MG63 (cell line): ENCODE measurements at regions not wholly inside any gene's neighbourhood (a gene's known extent, or its start where the extent isn't known, plus 50 kb on each side); places are given as distances from the start of the nearest gene placed in this dataset.

ENCODE experiments used
- DNase-seq: peaks from one replicate; pipeline ENCODE4 v3.0.0-alpha.2; 2020
- H3K27me3 ChIP-seq: fragments of 250-450 bp; sonication (Bioruptor Pico); 2 replicates; pipeline ENCODE4 v1.5.1; 2020; ENCODE audit warnings: mild to moderate bottlenecking, moderate library complexity
- H3K36me3 ChIP-seq: fragments of 250-450 bp; sonication (Bioruptor Pico); 2 replicates; pipeline ENCODE4 v1.5.1; 2020; ENCODE audit warnings: mild to moderate bottlenecking, moderate library complexity
- H3K4me3 ChIP-seq: fragments of 250-450 bp; sonication (Bioruptor Pico); 2 replicates; pipeline ENCODE4 v1.5.1; 2020; ENCODE audit warnings: mild to moderate bottlenecking, moderate library complexity
- H3K9me3 ChIP-seq: fragments of 250-450 bp; sonication (Bioruptor Pico); 2 replicates; pipeline ENCODE4 v1.5.1; 2020; ENCODE audit warnings: mild to moderate bottlenecking, moderate library complexity

DNA sequence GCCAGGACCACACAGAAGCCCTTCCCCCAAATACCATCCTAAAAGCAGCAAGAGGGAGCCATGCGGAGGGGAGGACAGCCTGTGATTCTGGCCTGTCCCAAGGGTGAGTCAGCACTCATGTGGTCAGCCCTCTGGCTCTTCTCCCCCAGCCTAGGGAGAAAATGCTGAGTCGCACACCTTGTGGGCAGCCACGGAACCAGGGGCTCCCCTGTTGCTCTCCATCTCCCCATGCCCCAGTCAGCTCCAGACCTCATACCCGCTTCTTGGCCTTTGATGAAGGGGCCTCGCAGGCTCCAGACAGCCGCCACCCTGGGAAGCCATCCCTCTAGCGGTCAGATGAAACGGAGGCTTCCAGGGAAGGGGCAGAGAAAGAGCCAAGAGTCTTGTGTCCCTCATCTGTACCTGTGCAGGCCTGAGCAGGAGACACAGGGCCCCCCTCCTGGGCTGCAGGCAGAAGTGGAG lies 181.3 kb upstream of the SIX2 start:
- Histone ChIP-seq H3K4me3 (no peak overlapping the region), H3K9me3 (no peaks in the 10 kb centered on the region), H3K36me3 (no peaks in the 10 kb centered on the region), H3K27me3 (no peaks in the 10 kb centered on the region)
- DNase-seq, result peak; percentile 65

DNA sequence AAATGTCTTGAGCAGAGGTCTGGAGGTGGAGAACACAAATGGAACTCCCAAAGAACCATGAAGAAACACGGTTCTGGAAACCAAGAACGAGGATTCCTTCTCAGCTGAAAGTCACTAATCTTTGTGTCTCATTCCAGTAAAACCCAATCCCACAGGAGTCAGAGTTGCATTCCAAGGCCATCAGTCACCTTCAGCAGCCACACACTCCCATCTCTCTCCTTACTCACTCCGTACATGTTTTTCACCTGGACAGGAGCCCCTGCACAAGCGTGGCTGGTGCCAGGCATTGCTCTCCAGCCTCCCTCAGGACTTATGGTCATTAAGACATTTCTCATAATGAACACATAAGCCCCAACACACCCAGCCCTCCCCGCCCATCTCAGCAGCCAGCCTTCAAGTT lies 175.4 kb upstream of the SIX2 start:
- no peak overlapping the region for H3K4me3 ChIP-seq
- H3K27me3 ChIP-seq, result no peaks in the 10 kb centered on the region
- no peaks in the 10 kb centered on the region for H3K9me3 ChIP-seq
- H3K36me3 ChIP-seq, result no peaks in the 10 kb centered on the region
- peak; percentile 58 for DNase-seq

DNA sequence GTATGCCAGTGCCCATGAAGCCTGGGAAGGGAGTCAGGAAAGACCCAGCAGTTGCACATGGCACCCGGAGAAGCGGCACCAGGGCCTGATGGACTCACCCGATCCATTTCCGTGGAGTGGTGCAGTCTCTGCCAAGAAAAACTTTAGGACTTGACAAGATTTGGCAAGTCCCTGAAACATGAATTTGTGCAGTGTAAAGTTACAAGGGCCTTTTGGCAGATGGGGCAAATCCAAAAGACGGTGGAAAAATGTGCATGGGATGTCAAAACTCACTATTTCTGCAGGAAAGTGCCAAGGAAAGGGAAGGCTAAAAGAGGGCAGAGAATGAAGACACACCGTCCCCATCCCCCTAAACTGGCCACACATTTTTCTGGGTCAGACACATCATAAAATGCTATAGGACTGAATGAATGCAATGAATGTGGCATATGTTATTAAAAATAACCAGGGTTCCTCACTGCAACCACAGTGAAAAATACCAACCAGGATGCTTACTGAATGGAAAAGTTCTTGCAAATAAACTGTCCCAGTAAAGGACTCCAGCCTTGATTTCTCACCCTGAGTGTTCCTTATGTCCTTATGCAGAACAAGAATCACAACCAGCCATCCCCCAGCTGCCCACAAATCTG lies 173.5 kb upstream of the SIX2 start:
- no peaks in the 10 kb centered on the region for H3K36me3 ChIP-seq
- DNase-seq, result peak; percentile 64

DNA sequence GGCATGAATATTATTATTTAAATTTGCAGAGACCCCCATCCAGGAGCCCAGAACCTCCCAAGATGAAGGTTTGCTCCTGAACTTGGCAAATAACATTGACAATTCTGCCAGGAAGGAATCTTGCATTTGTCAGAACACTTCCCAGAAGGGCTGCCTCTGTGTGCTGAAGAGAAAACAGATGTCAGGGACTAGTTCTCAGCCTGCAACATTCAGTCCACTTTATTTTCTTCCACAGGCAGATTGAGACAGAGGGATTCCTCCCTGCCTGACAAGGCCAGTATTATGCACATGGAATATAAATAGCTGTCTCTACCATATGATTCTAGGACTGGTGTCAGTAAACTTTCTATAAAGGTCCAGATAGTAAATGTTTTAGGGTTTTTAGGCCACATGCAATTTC lies 171.5 kb upstream of the SIX2 start:
- H3K9me3 ChIP-seq, result no peaks in the 10 kb centered on the region; the same call in 1 of the 2 replicates
- no peaks in the 10 kb centered on the region for H3K27me3 ChIP-seq
- H3K4me3 ChIP-seq, result no peak overlapping the region
- H3K36me3 ChIP-seq, result no peaks in the 10 kb centered on the region
- DNase-seq, result no peak

More for the DNA sequence above, 173.5 kb upstream of the SIX2 start:
- no peaks in the 10 kb centered on the region for H3K27me3 ChIP-seq
- no peak overlapping the region for H3K4me3 ChIP-seq
- H3K9me3 ChIP-seq, result no peaks in the 10 kb centered on the region

DNA sequence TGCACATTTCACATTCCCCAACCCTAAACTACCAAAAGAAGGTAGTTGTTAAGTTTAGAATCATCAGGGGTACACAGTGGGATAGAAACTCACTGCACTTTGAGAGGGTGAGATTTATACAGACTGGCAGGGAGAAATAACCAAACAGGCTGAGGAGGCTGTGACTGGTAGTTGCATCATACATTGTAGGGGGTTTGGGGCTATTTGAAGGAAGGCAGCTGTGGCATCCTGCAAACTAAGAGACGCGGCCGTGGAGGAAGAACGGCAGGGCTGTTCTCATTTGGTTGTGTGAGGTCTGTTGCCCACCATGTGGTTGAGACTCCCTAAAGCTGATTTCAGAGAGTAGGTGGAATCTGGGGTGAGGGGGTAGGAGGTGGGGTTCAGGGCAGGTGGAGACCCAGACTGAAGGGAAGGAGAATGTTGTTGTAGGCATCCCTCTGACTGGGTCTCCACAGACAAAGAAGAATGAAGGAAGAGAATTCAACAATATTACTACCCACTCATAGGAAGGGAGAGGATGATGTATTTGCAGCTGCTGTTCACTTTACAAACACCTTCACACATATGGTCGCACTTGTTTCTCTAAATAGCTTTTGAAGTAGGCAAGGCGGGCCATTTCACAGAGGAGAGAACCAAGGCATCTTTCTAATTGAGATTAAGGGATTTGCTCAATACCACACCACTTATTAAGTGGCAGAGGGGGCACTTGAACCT lies 170.9 kb upstream of the SIX2 start:
- H3K27me3 ChIP-seq, result no peaks in the 10 kb centered on the region
- H3K36me3 ChIP-seq, result no peaks in the 10 kb centered on the region
- no peak for DNase-seq
- no peak overlapping the region for H3K4me3 ChIP-seq
- no peaks in the 10 kb centered on the region; the same call in 1 of the 2 replicates for H3K9me3 ChIP-seq

DNA sequence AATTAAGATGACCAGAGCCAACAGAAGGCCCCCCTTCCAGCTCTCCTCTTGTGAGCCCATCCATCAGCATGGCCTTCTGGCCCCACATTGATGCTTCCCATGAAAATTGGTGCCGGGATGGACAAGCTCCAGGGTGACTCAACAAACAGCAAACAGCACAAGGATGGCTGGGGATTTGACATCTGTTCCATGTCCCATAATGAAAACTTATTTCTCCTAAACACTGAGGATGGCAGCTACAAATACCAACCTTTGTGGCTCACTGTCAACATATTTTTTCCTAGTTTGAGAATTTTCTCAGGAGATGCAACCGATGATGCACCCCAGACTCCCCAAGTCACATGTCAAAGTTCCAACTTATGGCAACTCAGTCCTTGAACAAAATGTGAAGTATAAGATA lies 169.6 kb upstream of the SIX2 start:
- no peak overlapping the region for H3K4me3 ChIP-seq
- no peaks in the 10 kb centered on the region for H3K27me3 ChIP-seq
- no peaks in the 10 kb centered on the region for H3K36me3 ChIP-seq
- no peaks in the 10 kb centered on the region; the same call in 1 of the 2 replicates for H3K9me3 ChIP-seq
- DNase-seq, result peak; percentile 76

DNA sequence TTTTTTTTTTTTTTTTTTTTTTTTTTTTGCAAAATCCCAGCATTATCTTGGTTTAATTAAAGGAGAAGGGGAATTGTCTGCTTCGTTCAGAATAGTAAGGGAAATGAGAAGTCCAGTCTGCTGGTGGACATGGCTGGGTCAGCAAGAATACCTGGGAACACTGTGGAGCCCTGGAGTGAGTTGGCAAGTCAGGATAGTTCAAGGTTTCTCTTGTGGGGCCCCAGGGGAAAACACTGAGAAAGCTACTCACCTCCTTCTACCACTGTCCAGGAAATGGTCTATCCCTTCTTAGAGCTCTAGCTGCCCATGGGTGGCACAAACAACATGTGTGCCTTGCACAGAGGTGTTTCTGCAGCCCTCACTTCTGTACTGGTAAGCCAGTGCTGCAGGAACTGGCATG lies 169.1 kb upstream of the SIX2 start:
- Histone ChIP-seq H3K27me3 (no peaks in the 10 kb centered on the region), H3K9me3 (no peaks in the 10 kb centered on the region; the same call in 1 of the 2 replicates), H3K4me3 (no peak overlapping the region), H3K36me3 (no peaks in the 10 kb centered on the region)
- no peak for DNase-seq

DNA sequence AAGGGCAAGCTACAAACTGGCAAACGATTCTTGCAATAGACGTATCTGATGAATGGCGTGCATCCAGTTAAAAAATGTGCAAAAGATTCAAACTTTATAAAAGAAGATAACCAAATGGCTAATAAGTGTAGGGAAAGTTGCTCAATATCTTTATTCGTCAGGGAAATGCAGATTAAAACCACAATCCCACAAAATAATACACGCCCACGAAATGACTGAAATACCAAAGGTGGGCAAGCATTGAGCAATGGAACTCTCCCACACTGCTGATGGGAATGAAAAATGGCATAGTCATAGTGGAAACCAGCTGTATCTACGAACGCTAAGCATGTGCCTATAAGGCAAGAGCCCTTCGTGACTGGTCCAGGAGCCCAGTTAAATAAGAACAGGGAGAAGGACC lies 168.6 kb upstream of the SIX2 start:
- H3K9me3 ChIP-seq, result no peaks in the 10 kb centered on the region; the same call in 1 of the 2 replicates
- no peak for DNase-seq
- no peak overlapping the region for H3K4me3 ChIP-seq

DNA sequence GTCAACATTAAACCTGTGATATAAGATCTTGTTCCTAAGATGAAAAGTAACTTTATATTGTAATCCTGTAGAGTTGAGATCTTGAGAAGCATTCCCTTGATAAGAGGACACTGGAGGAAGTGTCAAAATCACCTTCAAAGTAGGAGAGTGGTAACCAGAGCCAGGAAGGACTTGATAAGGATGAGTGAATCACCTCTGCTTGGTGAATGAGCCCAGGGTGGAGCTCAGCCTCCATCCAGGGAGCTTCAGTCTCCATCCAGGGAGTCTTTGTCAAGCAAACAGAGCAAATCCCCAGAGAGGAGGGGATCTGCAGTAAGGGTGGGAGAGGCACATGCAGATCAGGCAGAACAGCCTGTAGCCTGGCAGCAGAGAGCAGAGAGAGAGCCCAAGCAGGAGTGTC lies 167.1 kb upstream of the SIX2 start:
- H3K4me3 ChIP-seq, result no peak overlapping the region
- no peaks in the 10 kb centered on the region for H3K36me3 ChIP-seq
- no peaks in the 10 kb centered on the region for H3K27me3 ChIP-seq
- no peaks in the 10 kb centered on the region; the same call in 1 of the 2 replicates for H3K9me3 ChIP-seq
- DNase-seq, result no peak

More for the DNA sequence above, 168.6 kb upstream of the SIX2 start:
- H3K36me3 ChIP-seq, result no peaks in the 10 kb centered on the region
- no peaks in the 10 kb centered on the region for H3K27me3 ChIP-seq

DNA sequence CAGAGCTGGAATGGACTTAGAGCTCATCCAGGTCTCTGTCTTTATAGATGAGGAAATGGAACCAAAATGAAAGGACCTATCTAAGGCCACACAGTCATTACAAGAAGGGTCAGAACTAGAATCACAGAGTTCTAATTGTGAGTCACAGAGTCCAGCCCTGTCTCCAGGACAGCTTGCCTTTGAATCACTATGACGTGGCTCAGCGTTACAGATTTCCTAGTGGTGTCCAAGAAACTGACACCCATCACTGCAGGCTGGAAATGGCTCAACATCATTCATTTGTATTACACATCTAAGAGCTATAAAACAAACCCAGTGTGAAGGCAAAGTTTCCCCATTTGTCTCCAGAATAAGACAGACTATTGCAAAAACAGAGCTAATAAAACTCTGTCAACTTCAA lies 164.3 kb upstream of the SIX2 start:
- no peaks in the 10 kb centered on the region; the same call in 1 of the 2 replicates for H3K9me3 ChIP-seq
- no peaks in the 10 kb centered on the region for H3K36me3 ChIP-seq
- DNase-seq, result peak; percentile 88
- H3K27me3 ChIP-seq, result no peaks in the 10 kb centered on the region
- H3K4me3 ChIP-seq, result no peak overlapping the region

DNA sequence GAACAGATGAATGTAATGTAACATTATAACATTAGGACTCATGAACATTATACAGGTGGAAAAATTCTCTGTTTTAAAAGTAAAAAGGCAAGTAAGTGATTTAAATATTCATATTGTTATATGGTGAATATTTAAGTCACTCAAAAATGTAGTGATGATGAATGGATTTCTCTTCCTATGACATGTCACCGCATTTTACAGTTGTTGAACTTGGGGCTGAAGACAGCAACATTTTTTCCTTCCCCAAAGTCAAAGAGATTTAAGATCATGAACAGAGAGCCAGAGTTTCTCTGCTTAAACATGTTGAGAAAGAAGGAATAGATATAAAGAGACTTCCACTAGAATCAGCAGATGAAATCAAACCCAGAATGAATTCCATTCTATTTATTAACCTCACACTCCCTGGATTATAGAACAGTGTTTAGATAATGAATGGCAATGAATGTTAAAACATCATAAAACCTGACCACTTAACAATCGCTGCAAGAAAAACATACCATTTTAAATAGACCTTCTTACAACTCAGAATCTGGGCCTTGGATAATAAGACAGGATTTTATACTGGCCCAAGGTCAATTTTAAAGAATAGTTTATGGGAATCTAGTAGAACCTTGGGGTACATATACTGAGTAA lies 163.6 kb upstream of the SIX2 start:
- Histone ChIP-seq H3K9me3 (no peaks in the 10 kb centered on the region; the same call in 1 of the 2 replicates), H3K27me3 (no peaks in the 10 kb centered on the region), H3K36me3 (no peaks in the 10 kb centered on the region), H3K4me3 (no peak overlapping the region)
- DNase-seq, result no peak

DNA sequence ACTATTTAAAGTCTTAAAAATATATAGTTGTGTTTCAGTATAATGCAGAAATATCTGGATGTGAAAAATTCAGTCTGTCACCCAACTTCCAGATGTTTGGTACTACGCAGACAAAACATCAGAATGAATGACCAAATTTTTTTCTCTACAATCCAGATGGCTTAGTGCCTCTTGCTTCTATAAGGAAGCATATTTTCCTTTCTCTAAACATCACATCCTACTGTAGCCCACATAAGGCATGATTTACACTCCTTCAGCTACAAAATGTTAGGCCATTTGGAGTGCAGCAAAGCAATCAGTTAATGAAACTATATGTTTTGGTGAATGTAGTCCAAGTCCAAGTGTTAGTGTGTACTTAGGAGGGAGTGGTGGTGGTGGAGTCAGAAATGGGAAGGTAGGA lies 162.9 kb upstream of the SIX2 start:
- no peaks in the 10 kb centered on the region; the same call in 1 of the 2 replicates for H3K9me3 ChIP-seq
- no peak overlapping the region for H3K4me3 ChIP-seq
- no peaks in the 10 kb centered on the region for H3K27me3 ChIP-seq
- no peak for DNase-seq
- H3K36me3 ChIP-seq, result no peaks in the 10 kb centered on the region

DNA sequence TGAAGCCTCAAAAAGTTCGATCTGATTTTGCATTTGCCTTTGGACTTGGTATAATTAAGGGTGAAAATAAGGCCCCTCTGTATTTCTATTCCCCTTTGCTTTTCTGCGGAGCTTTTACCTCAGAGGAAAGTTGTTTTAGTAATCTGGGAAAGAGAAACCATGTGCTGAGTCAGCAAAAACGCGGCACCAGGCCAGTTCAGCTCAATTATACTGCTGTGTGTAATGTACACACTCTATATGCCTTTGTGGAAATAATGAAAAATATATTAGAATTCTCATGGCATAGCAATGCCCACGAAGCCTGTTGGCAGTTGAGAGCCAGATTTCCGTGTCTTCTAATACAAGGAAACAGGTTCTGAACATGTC lies 161.9 kb upstream of the SIX2 start:
- DNase-seq, result peak; percentile 36
- Histone ChIP-seq H3K27me3 (no peaks in the 10 kb centered on the region), H3K9me3 (no peaks in the 10 kb centered on the region), H3K4me3 (peak overlapping the region; percentile 53; the same call in 1 of the 2 replicates), H3K36me3 (no peaks in the 10 kb centered on the region)

DNA sequence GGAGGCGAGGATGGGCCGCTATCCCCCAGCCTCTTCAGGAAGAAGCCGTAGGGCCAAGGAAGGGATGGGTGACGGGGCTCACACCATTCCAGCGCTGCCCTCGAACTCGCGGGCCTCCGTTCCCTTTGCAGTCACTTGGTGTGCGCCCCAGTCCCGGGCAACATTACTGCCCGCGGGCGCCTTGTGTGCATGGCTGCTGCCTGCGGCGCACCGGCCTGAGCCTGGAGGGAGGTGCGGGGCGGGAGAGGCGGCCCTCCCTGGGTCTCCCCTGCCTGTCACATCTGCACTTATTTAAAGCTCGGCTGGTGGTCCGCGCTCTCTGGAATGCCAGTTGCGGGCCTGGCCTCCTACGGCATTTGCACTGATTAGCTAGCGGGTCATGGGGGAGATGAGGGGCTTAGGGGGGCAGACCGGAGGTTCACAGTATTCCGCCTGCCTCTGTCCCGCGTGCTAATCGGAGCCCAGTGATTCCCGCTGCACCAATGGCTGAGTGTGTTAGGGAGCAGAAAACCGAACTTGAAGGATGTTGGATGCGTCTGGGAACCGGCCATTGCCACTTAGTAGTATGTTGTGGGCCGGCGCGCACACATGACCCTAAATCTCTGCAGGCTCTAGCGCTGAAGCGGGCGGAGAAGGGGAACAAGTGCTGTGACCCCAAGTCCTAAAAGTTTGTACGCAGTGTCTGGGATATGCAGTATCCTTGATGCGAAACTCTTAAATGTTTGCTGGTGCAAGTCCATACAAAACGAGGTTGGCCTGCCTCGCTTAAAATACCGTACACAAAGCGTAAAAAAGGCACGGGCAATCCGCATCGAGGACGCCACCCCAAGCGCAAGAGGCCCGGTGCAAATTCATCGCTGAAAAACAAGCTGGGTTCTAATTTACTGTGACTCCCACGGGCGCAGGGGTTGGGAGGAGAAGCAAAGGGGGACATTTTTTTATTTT lies 161.2 kb upstream of the SIX2 start:
- no peaks in the 10 kb centered on the region for H3K9me3 ChIP-seq
- no peaks in the 10 kb centered on the region for H3K36me3 ChIP-seq
- DNase-seq, result peak; percentile 13
- peak overlapping the region; percentile 53 for H3K4me3 ChIP-seq
- no peaks in the 10 kb centered on the region for H3K27me3 ChIP-seq

DNA sequence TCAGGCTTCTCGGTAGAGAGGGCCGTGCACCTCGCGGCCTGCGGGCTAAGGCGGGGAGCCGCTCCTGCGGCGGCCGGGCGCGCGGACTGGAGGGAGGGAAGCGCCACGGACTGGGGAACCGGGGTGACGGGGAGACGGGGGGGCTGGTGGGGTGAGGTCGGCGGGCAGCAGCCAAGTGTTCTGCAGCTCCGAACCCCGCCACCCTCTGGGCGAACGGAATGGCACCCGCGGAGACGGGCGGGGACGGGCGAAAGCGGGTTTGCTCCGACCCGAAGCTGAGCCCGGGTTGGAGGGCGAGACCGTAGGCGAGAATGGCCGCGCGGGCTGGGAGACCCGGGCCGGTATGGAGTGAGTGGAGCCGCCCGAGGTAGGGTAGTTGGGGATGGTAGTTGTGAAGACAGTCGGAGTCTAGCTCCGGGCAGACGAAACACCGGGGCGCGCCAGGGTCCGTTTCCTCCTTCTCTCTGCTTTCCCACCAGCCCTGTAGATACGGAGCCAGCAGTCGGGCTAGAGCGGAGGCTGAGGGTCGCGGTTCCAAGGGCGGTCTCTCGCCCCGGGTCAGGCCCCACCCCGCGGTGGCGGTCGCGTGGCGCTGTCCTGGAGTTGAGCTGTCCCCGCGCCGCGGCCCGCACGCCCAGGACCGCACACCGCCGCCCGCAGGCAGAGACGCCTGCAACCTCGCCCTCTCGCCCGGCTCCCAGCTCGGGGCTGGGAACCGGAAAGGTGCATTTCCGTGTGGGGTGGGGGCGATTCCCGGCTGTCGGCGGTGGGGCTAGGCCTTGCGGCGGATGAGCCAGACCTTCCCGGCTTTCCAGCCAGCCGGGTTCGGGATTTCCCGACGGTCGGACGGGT lies 160.3 kb upstream of the SIX2 start:
- H3K4me3 ChIP-seq, result peak overlapping the region; percentile 53
- DNase-seq, result peak; percentile 52
- H3K9me3 ChIP-seq, result no peaks in the 10 kb centered on the region
- no peaks in the 10 kb centered on the region for H3K27me3 ChIP-seq
- H3K36me3 ChIP-seq, result no peaks in the 10 kb centered on the region
